Dermis microvascular lymphatic vessel endothelial cell (primary cell): ENCODE measurements at regions not wholly inside any gene's neighbourhood (a gene's known extent, or its start where the extent isn't known, plus 50 kb on each side); places are given as distances from the start of the nearest gene placed in this dataset.

Source experiments
- DNase-seq, 2 donors: peaks; one replicate each; pipeline versions ENCODE4 v3.0.0 to v3.0.0-alpha.2; 2010; ENCODE audit warnings: low read depth in 2 of 2

GRCh38 chr4:146027761-146028160 lies 89.1 kb upstream of the ZNF827 start:
- no peak for DNase-seq

DNA sequence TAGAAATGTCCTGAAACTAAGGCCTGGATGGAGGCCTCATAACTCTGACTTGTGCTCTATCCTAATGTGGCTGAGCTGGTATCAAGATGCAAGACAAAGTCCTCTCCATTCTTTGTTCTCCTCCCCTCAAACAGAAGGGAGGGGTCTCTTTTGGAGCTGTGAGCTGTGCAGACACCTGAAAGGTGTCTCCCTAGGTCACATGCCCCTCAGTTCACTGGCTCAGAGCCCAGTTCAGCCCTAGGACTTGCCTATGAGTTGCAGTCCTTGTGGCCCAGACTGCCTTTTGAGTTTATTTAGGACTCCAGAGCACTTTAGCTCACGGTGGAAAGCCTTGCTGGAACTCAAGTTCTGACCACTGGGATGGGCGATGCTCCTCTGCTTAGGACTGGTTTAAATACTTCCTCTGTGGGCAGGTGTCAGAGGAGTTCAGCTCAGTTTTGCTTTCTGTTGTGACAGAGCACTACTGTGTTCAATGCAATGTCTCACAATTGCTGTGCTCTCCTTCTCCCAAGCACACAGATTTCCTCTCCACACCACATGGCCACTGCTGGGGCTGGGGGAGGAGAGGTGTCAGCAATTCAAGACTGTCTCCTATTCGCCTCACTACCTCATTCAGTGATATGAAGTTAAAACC lies 84.8 kb upstream of the ZNF827 start:
- DNase-seq: no peak

DNA sequence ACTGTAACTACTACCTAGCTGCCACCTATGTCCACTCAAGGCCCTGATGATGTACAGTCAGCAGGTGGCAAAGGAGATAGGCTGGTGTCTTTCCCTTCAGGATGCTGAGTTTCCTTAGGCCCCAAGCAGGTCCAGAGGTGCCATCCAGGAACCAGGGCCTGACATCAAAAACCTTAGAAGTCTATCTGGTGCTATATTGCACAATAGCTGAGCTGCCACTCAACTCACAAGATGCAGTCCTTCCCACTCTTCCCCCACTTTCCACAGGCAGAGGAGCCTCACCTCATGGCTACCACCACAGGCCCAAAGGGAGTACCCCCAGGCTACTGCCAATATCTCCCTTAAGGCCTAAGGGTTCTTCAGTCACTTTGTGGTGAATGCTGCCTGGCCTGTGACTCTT lies 83.9 kb upstream of the ZNF827 start:
- no peak for DNase-seq

- DNase-seq: no peak
These were observed 79.6 kb upstream of the ZNF827 start for GRCh38 chr4:146018247-146018646.

GRCh38 chr4:146004730-146005129 lies 66.1 kb upstream of the ZNF827 start:
- DNase-seq: no peak

- no peak for DNase-seq
These were observed 50.0 kb upstream of the ZNF827 start for GRCh38 chr4:145988628-145989027.
